ENCODE measurements at regions not wholly inside any gene's neighbourhood (a gene's known extent, or its start where the extent isn't known, plus 50 kb on each side); places are given as distances from the start of the nearest gene placed in this dataset.
"Not testable (repeated sequence)": the region's sequence is repeated elsewhere in the genome, so short reads cannot be mapped to it uniquely, and the experiment has no call there.

DNA sequence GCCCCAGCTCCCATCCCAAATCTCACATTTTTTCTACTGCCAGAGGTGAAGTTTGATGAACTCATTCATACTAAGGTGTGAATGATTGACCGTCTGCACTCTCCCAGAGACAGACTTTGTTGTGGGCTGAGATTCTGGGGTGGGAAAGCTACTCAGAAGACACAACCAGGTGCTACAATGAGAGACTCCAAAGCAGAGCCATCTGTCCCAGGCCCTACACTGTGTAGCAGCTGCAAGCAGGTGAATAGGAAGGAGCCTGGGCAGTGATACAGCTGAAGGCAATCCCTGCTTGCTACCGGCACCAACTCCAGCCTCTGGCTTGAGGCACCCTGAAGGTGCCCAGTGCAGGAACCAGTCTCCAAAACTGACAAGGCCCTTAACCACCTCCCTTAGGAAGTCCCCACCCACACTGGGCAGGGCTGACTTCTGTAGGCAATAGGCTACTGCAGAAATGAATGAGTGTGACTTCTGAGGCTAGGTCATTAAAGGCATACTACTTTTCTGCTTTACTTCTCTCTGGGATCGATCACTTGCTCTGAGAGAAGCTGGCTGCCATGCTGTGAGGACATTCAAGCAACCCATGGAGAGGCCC, 79.7 kb upstream of the RUNX3 start:
- ATAC-seq (no peak), DNase-seq (no peak)
- H3K36me3 ChIP-seq (replicated peaks in 1 of 2; ENCODE audit: insufficient read depth in 1 of 2, low read depth in 2 of 2), result no peaks in the 10 kb centered on the region
- H3K4me3 ChIP-seq, result no peak overlapping the region
- WGBS, 2 donors, result 94 to 95% methylated on average over 1 to 3 of the region's 3 CpGs
- H3K27ac ChIP-seq, result no peak overlapping the region
- no peaks in the 10 kb centered on the region for H3K9me3 ChIP-seq
- no peak for TF ChIP-seq POLR2A (IDR thresholded peaks at IDR 0.05)
- TF ChIP-seq, protein P1, sequence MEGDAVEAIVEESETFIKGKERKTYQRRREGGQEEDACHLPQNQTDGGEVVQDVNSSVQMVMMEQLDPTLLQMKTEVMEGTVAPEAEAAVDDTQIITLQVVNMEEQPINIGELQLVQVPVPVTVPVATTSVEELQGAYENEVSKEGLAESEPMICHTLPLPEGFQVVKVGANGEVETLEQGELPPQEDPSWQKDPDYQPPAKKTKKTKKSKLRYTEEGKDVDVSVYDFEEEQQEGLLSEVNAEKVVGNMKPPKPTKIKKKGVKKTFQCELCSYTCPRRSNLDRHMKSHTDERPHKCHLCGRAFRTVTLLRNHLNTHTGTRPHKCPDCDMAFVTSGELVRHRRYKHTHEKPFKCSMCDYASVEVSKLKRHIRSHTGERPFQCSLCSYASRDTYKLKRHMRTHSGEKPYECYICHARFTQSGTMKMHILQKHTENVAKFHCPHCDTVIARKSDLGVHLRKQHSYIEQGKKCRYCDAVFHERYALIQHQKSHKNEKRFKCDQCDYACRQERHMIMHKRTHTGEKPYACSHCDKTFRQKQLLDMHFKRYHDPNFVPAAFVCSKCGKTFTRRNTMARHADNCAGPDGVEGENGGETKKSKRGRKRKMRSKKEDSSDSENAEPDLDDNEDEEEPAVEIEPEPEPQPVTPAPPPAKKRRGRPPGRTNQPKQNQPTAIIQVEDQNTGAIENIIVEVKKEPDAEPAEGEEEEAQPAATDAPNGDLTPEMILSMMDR (IDR thresholded peaks at IDR 0.05), result no peak
- no peaks in the 10 kb centered on the region for H3K4me1 ChIP-seq
- no peaks in the 10 kb centered on the region for H3K27me3 ChIP-seq
- intact Hi-C loops (cut with DNase I), result no loop called here

DNA sequence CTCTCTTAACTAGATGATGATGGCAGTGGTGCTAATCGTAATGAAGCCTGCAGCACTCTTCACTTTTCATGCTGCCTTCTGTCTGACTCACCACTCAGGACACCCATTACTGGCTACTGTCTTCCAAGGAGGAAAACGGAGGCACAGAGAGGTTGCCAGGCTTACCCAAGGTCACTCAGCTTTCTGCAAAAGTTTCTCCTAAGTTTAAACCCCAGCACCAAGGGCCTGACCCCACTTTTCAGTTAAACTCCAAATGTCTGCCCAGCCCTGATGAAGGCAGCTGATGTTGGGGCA, 78.1 kb upstream of the RUNX3 start:
- Histone ChIP-seq H3K36me3 (replicated peaks in 1 of 2; ENCODE audit: insufficient read depth in 1 of 2, low read depth in 2 of 2) (no peaks in the 10 kb centered on the region), H3K27ac (no peak overlapping the region), H3K27me3 (no peaks in the 10 kb centered on the region), H3K4me3 (no peak overlapping the region), H3K4me1 (no peaks in the 10 kb centered on the region), H3K9me3 (no peaks in the 10 kb centered on the region)
- TF ChIP-seq, protein P1 (IDR thresholded peaks at IDR 0.05), result no peak
- TF ChIP-seq POLR2A (IDR thresholded peaks at IDR 0.05), result no peak
- ATAC-seq, result no peak
- no peak for DNase-seq
- WGBS, 2 donors, result 72 to 76% methylated on average over 2 of the region's 2 CpGs
- intact Hi-C loops (cut with DNase I), result no loop called here

DNA sequence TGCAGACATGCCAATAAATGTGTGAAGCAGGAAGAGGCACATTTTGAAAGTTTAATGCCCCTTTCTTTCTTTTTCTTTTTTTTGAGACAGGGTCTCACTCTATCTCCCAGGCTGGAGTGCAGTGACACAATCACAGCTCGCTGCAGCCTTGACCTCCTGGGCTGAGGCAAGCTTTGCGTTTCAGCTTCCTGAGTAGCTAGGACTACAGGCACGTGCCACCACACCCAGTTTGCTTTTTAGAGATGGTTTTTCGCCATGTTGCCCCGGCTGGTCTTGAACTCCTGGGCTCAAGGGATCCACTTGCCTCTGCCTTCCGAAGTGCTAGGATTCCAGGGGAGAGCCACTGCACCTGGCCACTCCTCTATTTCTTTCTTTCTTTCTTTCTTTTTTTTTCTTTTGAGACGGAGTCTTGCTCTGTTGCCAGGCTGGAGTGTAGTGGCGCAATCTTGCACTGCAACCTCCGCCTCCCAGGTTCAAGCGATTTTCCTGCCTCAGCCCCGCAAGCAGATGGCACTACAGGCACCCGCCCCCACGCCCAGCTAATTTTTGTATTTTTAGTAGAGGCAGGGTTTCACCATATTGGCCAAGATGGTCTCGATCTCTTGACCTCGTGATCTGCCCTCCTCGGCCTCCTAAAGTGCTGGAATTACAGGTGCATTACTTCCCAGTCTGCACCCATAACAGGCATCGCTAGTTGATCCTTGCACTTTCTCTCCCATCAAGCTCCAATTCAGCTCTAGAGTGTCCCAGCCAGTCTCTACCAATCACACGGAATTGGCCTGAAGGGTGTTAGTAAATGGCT, 77.5 kb upstream of the RUNX3 start:
- H3K36me3 ChIP-seq (replicated peaks in 1 of 2; ENCODE audit: insufficient read depth in 1 of 2, low read depth in 2 of 2); H3K27ac ChIP-seq; DNase-seq; intact Hi-C loops (cut with DNase I); H3K4me3 ChIP-seq; ATAC-seq; H3K9me3 ChIP-seq; H3K27me3 ChIP-seq; H3K4me1 ChIP-seq: not testable (repeated sequence)
- TF ChIP-seq, protein P1 (IDR thresholded peaks at IDR 0.05), result peak in 1 of 7 experiments; percentile 7
- WGBS, 2 donors, result 53 to 56% methylated on average over 18 of the region's 18 CpGs

DNA sequence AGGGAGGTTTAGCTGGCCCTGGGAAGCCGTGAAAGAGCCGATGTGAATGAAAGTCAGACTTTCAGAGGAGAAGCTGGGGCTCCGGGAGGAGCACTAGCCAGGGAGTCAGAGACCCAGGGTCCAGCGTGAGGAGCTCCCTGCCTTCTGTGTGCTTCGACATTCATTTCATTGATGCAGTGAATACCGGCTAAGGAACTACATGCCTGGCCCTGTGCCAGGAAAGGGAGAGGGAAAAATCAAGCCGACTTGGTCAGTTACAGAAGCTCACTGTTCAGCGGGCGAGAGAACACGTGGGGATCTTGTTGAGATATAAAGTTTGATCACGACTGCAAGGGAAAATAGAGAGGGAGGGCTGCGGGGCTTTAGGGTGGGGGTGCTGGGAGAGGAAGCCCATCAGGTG, 76.7 kb upstream of the RUNX3 start:
- intact Hi-C loops (cut with DNase I), result no loop called here
- Histone ChIP-seq H3K36me3 (replicated peaks in 1 of 2; ENCODE audit: insufficient read depth in 1 of 2, low read depth in 2 of 2) (no peaks in the 10 kb centered on the region), H3K27me3 (no peaks in the 10 kb centered on the region), H3K9me3 (no peaks in the 10 kb centered on the region), H3K27ac (no peak overlapping the region), H3K4me1 (no peaks in the 10 kb centered on the region), H3K4me3 (no peak overlapping the region)
- TF ChIP-seq POLR2A (IDR thresholded peaks at IDR 0.05), result no peak
- TF ChIP-seq, protein P1 (IDR thresholded peaks at IDR 0.05), result no peak
- DNase-seq (peak; percentile 27 to 51 (median 48)), ATAC-seq (no peak)
- 9 to 15% methylated on average over 12 of the region's 12 CpGs for WGBS, 2 donors

DNA sequence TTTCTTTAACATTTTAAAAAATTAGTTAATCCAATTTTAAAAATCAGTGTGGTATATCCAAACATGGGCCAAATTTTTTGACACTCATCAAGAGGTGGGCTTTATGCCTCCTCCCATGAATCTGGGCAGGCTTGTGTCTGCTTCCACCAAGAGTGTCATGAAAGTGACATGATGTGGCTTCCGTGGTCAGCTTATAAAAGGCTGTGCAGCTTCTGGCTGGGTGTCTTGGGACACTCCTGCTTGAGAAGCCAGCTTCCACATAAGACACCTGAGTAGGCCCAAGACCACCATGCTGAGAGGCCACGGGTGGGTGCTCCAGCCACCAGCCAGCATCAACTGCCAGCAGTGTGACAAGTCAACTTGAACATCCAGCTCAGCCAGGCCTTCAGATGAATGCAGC, 74.3 kb upstream of the RUNX3 start:
- H3K27me3 ChIP-seq, result no peaks in the 10 kb centered on the region
- intact Hi-C loops (cut with DNase I), result no loop called here
- H3K27ac ChIP-seq, result no peak overlapping the region
- no peaks in the 10 kb centered on the region for H3K4me1 ChIP-seq
- WGBS, 2 donors, result 74 to 86% methylated on average over 1 to 2 of the region's 2 CpGs
- H3K9me3 ChIP-seq, result no peaks in the 10 kb centered on the region
- no peak for DNase-seq
- ATAC-seq, result no peak
- H3K4me3 ChIP-seq, result no peak overlapping the region
- TF ChIP-seq, protein P1 (IDR thresholded peaks at IDR 0.05), result no peak
- no peak for TF ChIP-seq POLR2A (IDR thresholded peaks at IDR 0.05)
- H3K36me3 ChIP-seq (replicated peaks in 1 of 2; ENCODE audit: insufficient read depth in 1 of 2, low read depth in 2 of 2), result no peaks in the 10 kb centered on the region
